NCI-H1105 treated with DMSO at 0.1 percent for 48 hours (cell line): ENCODE measurements at regions not wholly inside any gene's neighbourhood (a gene's known extent, or its start where the extent isn't known, plus 50 kb on each side); places are given as distances from the start of the nearest gene placed in this dataset.

ENCODE experiments used
- DNase-seq: peaks from one replicate; lab custom pipeline; 2025; lab: John Stamatoyannopoulos, UW

GRCh38 chr1:172801771-172802322 lies 142.9 kb downstream of the FASLG start:
- no peak for DNase-seq

GRCh38 chr1:172809750-172810149 lies 150.8 kb downstream of the FASLG start:
- no peak for DNase-seq

- DNase-seq = no peak
Measured at GRCh38 chr1:172810480-172811175, 151.7 kb downstream of the FASLG start.

- no peak for DNase-seq
Measured at GRCh38 chr1:172811694-172812093, 152.8 kb downstream of the FASLG start.

- DNase-seq = no peak
Measured at GRCh38 chr1:172812118-172812517, 153.2 kb downstream of the FASLG start.

GRCh38 chr1:172813330-172813729 lies 154.4 kb downstream of the FASLG start:
- no peak for DNase-seq

- no peak for DNase-seq
Measured at GRCh38 chr1:172814428-172814827, 155.5 kb downstream of the FASLG start.

GRCh38 chr1:172815740-172816139 lies 156.8 kb downstream of the FASLG start:
- DNase-seq = no peak

GRCh38 chr1:172818841-172819527 lies 160.1 kb downstream of the FASLG start:
- no peak for DNase-seq

- DNase-seq = no peak
Measured at GRCh38 chr1:172820475-172821158, 161.7 kb downstream of the FASLG start.

- no peak for DNase-seq
Measured at GRCh38 chr1:172821609-172822274, 162.8 kb downstream of the FASLG start.

- DNase-seq = no peak
Measured at GRCh38 chr1:172822886-172823285, 164.0 kb downstream of the FASLG start.

- DNase-seq = no peak
Measured at GRCh38 chr1:172823534-172823933, 164.6 kb downstream of the FASLG start.

- no peak for DNase-seq
Measured at GRCh38 chr1:172824209-172824608, 165.3 kb downstream of the FASLG start.

- peak; percentile 13 for DNase-seq
Measured at GRCh38 chr1:172826096-172826741, 167.3 kb downstream of the FASLG start.

GRCh38 chr1:172827301-172827700 lies 168.4 kb downstream of the FASLG start:
- DNase-seq = no peak

- DNase-seq = no peak
Measured at GRCh38 chr1:172827841-172828240, 168.9 kb downstream of the FASLG start.

- no peak for DNase-seq
Measured at GRCh38 chr1:172832006-172832725, 173.3 kb downstream of the FASLG start.

- DNase-seq = no peak
Measured at GRCh38 chr1:172833954-172834353, 175.1 kb downstream of the FASLG start.

- DNase-seq = no peak
Measured at GRCh38 chr1:172834609-172835008, 175.7 kb downstream of the FASLG start.

GRCh38 chr1:172835834-172836233 lies 176.9 kb downstream of the FASLG start:
- DNase-seq = no peak
